ENCODE measurements at regions not wholly inside any gene's neighbourhood (a gene's known extent, or its start where the extent isn't known, plus 50 kb on each side); places are given as distances from the start of the nearest gene placed in this dataset.

GRCh38 chr7:26497801-26498596 lies 206.3 kb downstream of the SNX10 start:
- no peak for TF ChIP-seq REST (IDR thresholded peaks at IDR 0.05; ENCODE audit: low read depth)
- TF ChIP-seq CTCF (IDR thresholded peaks at IDR 0.05 in 2 of 3, conservative IDR thresholded peaks at IDR 0.05 in 1 of 3; ENCODE audit: borderline replicate concordance in 1 of 3, insufficient read depth in 1 of 3, low read depth in 2 of 3, low read length in 2 of 3), result no peak
- TF ChIP-seq JUND (IDR thresholded peaks at IDR 0.05), result no peak
- no peak for TF ChIP-seq EZH2 (IDR thresholded peaks at IDR 0.05)
- TF ChIP-seq ZFX (IDR thresholded peaks at IDR 0.05), result no peak
- no peak for TF ChIP-seq CBX3 (IDR thresholded peaks at IDR 0.05; ENCODE audit: low read depth)
- no peak for TF ChIP-seq ZNF274 (IDR thresholded peaks at IDR 0.05; ENCODE audit: low read depth, low read length)
- TF ChIP-seq ATF3 (IDR thresholded peaks at IDR 0.05), result no peak
- TF ChIP-seq RAD21 (IDR thresholded peaks at IDR 0.05; ENCODE audit: low read depth), result no peak
- TF ChIP-seq EGR1 (IDR thresholded peaks at IDR 0.05; ENCODE audit: low read depth), result no peak
- no peak for TF ChIP-seq MAX (IDR thresholded peaks at IDR 0.05)
- TF ChIP-seq SRF (IDR thresholded peaks at IDR 0.05; ENCODE audit: low read depth), result no peak
- TF ChIP-seq TCF7L2 (IDR thresholded peaks at IDR 0.05; ENCODE audit: borderline replicate concordance, extremely low read depth, insufficient read depth, insufficient read length), result no peak
- no peaks in the 10 kb centered on the region for H3K9me2 ChIP-seq (ENCODE audit: insufficient read depth)
- no peaks in the 10 kb centered on the region for H4K20me1 ChIP-seq (ENCODE audit: insufficient read depth)
- BruUV-seq (replicated peaks), result no TSS peak
- no peak overlapping the region for H3K4me2 ChIP-seq (ENCODE audit: low read length)
- ChIA-PET RAD21 (ENCODE audit: low non-redundant PET in 1 of 2, low total read pairs in 2 of 2, uncharacterized antibody in 2 of 2, unreplicated experiment in 2 of 2) (no interaction called here), POLR2A (interaction anchor here (0.8 kb wide), 1 partner anchor 123 kb away, joined by 3 read pairs; no protein-coding TSS in a partner anchor), CTCF (interaction anchor here (1.0 kb wide), 1 partner anchor 130 kb away, joined by 3 read pairs; no protein-coding TSS in a partner anchor)
- no peaks in the 10 kb centered on the region for H3K36me3 ChIP-seq (ENCODE audit: control insufficient read depth in 1 of 2, insufficient read depth in 2 of 2, low read length in 2 of 2)
- no peak overlapping the region for H3K4me3 ChIP-seq (replicated peaks in 1 of 2; ENCODE audit: low read depth in 1 of 2, low read length in 2 of 2)
- no peaks in the 10 kb centered on the region for H3K79me2 ChIP-seq (ENCODE audit: insufficient read depth, low read length)
- H3K4me1 ChIP-seq (ENCODE audit: control insufficient read depth in 1 of 2, insufficient read depth in 2 of 2, low read length in 2 of 2), result no peaks in the 10 kb centered on the region
- H3K9me3 ChIP-seq (ENCODE audit: control insufficient read depth in 1 of 2, insufficient read depth in 1 of 2, low read depth in 1 of 2, low read length in 2 of 2), result no peaks in the 10 kb centered on the region
- intact Hi-C loops (cut with micrococcal nuclease), result no loop called here
- H3K27me3 ChIP-seq (ENCODE audit: insufficient read depth, low read length), result no peaks in the 10 kb centered on the region
- ATAC-seq (no peak), DNase-seq (ENCODE audit: low read depth, low spot score) (no peak)
- H3K9ac ChIP-seq (ENCODE audit: low read length), result no peak overlapping the region
- no peak overlapping the region for H2AFZ ChIP-seq (ENCODE audit: low read depth, low read length, poor library complexity, severe bottlenecking)
- no peak overlapping the region for H3K27ac ChIP-seq (ENCODE audit: low read depth, low read length)
